Left renal pelvis (tissue), 4 donors: ENCODE measurements at regions not wholly inside any gene's neighbourhood (a gene's known extent, or its start where the extent isn't known, plus 50 kb on each side); places are given as distances from the start of the nearest gene placed in this dataset.
"Not testable (repeated sequence)": the region's sequence is repeated elsewhere in the genome, so short reads cannot be mapped to it uniquely, and the experiment has no call there.

Experiments
- DNase-seq, 4 donors: peaks; one replicate each; pipeline ENCODE4 v3.0.0-alpha.2; 2013; ENCODE audit warnings: low read depth in 4 of 4, low spot score in 3 of 4

GRCh38 chr12:67034110-67034879 is 234.9 kb upstream of the CAND1 start:
- DNase-seq: no peak

GRCh38 chr12:67035121-67035520 is 234.0 kb upstream of the CAND1 start:
- no peak for DNase-seq

GRCh38 chr12:67038486-67038885 is 230.7 kb upstream of the CAND1 start:
- no peak for DNase-seq

- DNase-seq: peak in 1 of 4 donors; percentile 12
These were observed 228.9 kb upstream of the CAND1 start for GRCh38 chr12:67039995-67040860.

GRCh38 chr12:67040861-67041137 is 228.4 kb upstream of the CAND1 start:
- DNase-seq: no peak

- no peak for DNase-seq
These were observed 226.4 kb upstream of the CAND1 start for GRCh38 chr12:67042697-67043131.

GRCh38 chr12:67043771-67044170 is 225.4 kb upstream of the CAND1 start:
- DNase-seq: no peak

- DNase-seq: no peak
These were observed 223.5 kb upstream of the CAND1 start for GRCh38 chr12:67045650-67046049.

- DNase-seq: no peak
These were observed 223.1 kb upstream of the CAND1 start for GRCh38 chr12:67046062-67046461.

- DNase-seq: no peak
These were observed 221.5 kb upstream of the CAND1 start for GRCh38 chr12:67047634-67048033.

- DNase-seq: no peak
These were observed 220.8 kb upstream of the CAND1 start for GRCh38 chr12:67048371-67048770.

GRCh38 chr12:67049199-67049598 is 220.0 kb upstream of the CAND1 start:
- not testable (repeated sequence) for DNase-seq

GRCh38 chr12:67052981-67053380 is 216.2 kb upstream of the CAND1 start:
- no peak for DNase-seq

- no peak for DNase-seq
These were observed 212.8 kb upstream of the CAND1 start for GRCh38 chr12:67056329-67056728.

- DNase-seq: no peak
These were observed 212.1 kb upstream of the CAND1 start for GRCh38 chr12:67057072-67057471.

- DNase-seq: no peak
These were observed 207.0 kb upstream of the CAND1 start for GRCh38 chr12:67062193-67062592.

GRCh38 chr12:67067453-67068203 is 201.5 kb upstream of the CAND1 start:
- no peak for DNase-seq

GRCh38 chr12:67068204-67068731 is 200.9 kb upstream of the CAND1 start:
- peak in 1 of 4 donors; percentile 18 for DNase-seq

GRCh38 chr12:67068761-67069450 is 200.3 kb upstream of the CAND1 start:
- peak in 3 of 4 donors; percentile 33 to 39 (median 35) for DNase-seq
